Smooth muscle cell (in vitro differentiated cells): ENCODE measurements at regions not wholly inside any gene's neighbourhood (a gene's known extent, or its start where the extent isn't known, plus 50 kb on each side); places are given as distances from the start of the nearest gene placed in this dataset.

Experiments used
- DNase-seq: peaks from one replicate; lab custom pipeline; 2025; ENCODE audit not compliant: unreplicated experiment; lab: John Stamatoyannopoulos, UW
- H2AFZ ChIP-seq: fragments of 200-600 bp; sonication (generic); 2 replicates; pipeline ENCODE4 v1.6.0; 2016; ENCODE audit warnings: antibody characterized with exemption, low read depth, mild to moderate bottlenecking
- H3F3A ChIP-seq: fragments of 200-600 bp; sonication (generic); 2 replicates; pipeline ENCODE4 v1.6.0; 2017; ENCODE audit warnings: antibody characterized with exemption, low read depth
- H3K27ac ChIP-seq: fragments of 200-600 bp; sonication (generic); 2 replicates; pipeline ENCODE4 v1.5.1; 2016; ENCODE audit warnings: low read depth, mild to moderate bottlenecking
- H3K27me3 ChIP-seq: fragments of 200-600 bp; sonication (generic); 2 replicates; pipeline ENCODE4 v1.6.1; 2016; ENCODE audit warnings: low read depth, mild to moderate bottlenecking
- H3K36me3 ChIP-seq: fragments of 200-600 bp; sonication (generic); 2 replicates; pipeline ENCODE4 v1.5.1; 2016; ENCODE audit warnings: low read depth
- H3K4me1 ChIP-seq: fragments of 200-600 bp; sonication (generic); 2 replicates; pipeline ENCODE4 v1.5.1; 2016; ENCODE audit warnings: low read depth
- H3K4me2 ChIP-seq: fragments of 200-600 bp; sonication (generic); 2 replicates; pipeline ENCODE4 v1.6.0; 2016; ENCODE audit warnings: mild to moderate bottlenecking
- H3K4me3 ChIP-seq: fragments of 200-600 bp; sonication (generic); 2 replicates; pipeline ENCODE4 v1.5.1; 2016; ENCODE audit warnings: mild to moderate bottlenecking
- H3K79me2 ChIP-seq: fragments of 200-600 bp; sonication (generic); 2 replicates; pipeline ENCODE4 v1.6.0; 2016; ENCODE audit warnings: low read depth, mild to moderate bottlenecking
- H3K9ac ChIP-seq: fragments of 200-600 bp; sonication (generic); 2 replicates; pipeline ENCODE4 v1.6.0; 2016; ENCODE audit warnings: low read depth
- H3K9me3 ChIP-seq: fragments of 200-600 bp; sonication (generic); replicated peaks from 2 replicates; pipeline ENCODE4 v1.5.1; 2016; ENCODE audit warnings: low read depth
- H4K20me1 ChIP-seq: fragments of 200-600 bp; sonication (generic); 2 replicates; pipeline ENCODE4 v1.6.0; 2016; ENCODE audit warnings: low read depth
- WGBS: methylation state at CpG from one replicate; pipeline ENCODE4 v1.1.7; 2016; ENCODE audit warnings: low lambda C conversion rate; 5-methylcytosine and 5-hydroxymethylcytosine counted together
- TF ChIP-seq, protein P1 (sequence below): fragments of 200-600 bp; sonication (generic); IDR thresholded peaks from 2 replicates; pipeline ENCODE4 v1.5.1; 2017; ENCODE audit warnings: borderline replicate concordance, mild to moderate bottlenecking, antibody characterized with exemption; ENCODE audit not compliant: insufficient read depth, poor library complexity, severe bottlenecking

DNA sequence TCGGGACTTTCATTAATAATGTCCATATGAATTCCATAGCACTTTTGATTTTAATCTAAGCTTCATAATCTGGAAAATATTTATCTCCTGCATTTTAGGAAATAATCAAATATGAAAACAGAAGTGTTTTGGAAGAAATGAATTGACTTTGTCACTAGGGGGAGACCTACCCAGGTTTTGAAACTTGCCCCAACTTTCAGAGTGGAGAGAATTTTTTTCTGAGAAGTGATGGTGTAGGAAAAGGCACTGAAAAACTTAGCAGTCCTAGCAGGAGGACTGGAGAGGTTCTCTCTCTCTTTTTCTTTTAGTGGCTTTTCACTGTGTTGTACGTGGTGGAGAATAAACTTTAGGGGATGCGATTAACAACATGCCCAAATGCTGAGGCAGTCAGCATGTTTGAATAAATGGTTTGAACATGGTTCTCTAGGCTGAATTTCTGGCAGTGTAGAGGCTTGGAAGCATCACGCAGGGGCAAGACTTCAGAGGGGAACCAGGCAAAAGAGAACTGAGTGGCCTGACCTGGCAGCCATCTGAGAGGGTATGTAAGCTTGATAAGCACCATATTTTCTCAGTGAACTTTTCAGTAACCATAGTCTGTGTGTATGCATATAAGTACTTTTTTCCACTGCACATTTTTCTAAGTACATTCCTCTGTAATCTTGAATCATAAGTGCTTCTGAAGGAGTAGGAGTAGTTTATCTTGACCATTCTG lies 68.3 kb upstream of the NEK7 start:
- no peaks in the 10 kb centered on the region for H4K20me1 ChIP-seq
- H3F3A ChIP-seq = no peaks in the 10 kb centered on the region
- DNase-seq = no peak
- no peaks in the 10 kb centered on the region for H3K9me3 ChIP-seq
- H3K4me1 ChIP-seq = no peaks in the 10 kb centered on the region
- H3K4me3 ChIP-seq = no peak overlapping the region
- 36% methylated on average over 4 of the region's 4 CpGs for WGBS
- peak overlapping the region; percentile 54 for H3K4me2 ChIP-seq
- H3K27me3 ChIP-seq = no peaks in the 10 kb centered on the region
- TF ChIP-seq, protein P1, sequence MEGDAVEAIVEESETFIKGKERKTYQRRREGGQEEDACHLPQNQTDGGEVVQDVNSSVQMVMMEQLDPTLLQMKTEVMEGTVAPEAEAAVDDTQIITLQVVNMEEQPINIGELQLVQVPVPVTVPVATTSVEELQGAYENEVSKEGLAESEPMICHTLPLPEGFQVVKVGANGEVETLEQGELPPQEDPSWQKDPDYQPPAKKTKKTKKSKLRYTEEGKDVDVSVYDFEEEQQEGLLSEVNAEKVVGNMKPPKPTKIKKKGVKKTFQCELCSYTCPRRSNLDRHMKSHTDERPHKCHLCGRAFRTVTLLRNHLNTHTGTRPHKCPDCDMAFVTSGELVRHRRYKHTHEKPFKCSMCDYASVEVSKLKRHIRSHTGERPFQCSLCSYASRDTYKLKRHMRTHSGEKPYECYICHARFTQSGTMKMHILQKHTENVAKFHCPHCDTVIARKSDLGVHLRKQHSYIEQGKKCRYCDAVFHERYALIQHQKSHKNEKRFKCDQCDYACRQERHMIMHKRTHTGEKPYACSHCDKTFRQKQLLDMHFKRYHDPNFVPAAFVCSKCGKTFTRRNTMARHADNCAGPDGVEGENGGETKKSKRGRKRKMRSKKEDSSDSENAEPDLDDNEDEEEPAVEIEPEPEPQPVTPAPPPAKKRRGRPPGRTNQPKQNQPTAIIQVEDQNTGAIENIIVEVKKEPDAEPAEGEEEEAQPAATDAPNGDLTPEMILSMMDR = peak; percentile 59
- no peaks in the 10 kb centered on the region for H3K36me3 ChIP-seq
- H3K27ac ChIP-seq = peak overlapping the region; percentile 31
- no peaks in the 10 kb centered on the region for H3K79me2 ChIP-seq
- H2AFZ ChIP-seq = no peak overlapping the region
- H3K9ac ChIP-seq = no peak overlapping the region

DNA sequence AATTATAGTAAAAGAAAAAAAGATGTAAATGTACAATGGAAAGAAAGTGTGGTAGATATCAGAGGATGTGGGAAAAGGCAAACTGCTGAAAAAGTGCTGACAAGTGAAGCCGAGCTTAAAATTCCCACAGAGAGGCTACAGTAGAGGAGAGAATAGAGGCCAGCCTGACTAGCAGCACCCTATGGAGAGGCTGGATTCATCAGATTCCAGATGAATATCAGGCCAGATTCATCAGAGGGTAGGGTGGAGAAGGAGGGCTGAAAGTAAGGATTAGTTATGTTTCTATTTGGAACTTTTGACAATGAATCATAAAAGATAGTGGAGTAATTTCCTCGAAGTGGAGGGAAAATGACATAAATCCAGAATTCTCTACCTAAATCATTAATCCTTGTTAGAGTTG lies 60.4 kb upstream of the NEK7 start:
- H3K79me2 ChIP-seq = no peaks in the 10 kb centered on the region
- H3K27ac ChIP-seq = no peak overlapping the region
- H3K9ac ChIP-seq = no peak overlapping the region
- no peaks in the 10 kb centered on the region for H4K20me1 ChIP-seq
- no peak for DNase-seq
- H3F3A ChIP-seq = peaks cover 4% of the 10 kb centered on the region
- H3K36me3 ChIP-seq = no peaks in the 10 kb centered on the region
- H3K4me2 ChIP-seq = no peak overlapping the region
- H3K4me1 ChIP-seq = peaks cover 13% of the 10 kb centered on the region
- no peaks in the 10 kb centered on the region for H3K27me3 ChIP-seq
- peak overlapping the region; percentile 41 for H2AFZ ChIP-seq
- H3K4me3 ChIP-seq = no peak overlapping the region
- TF ChIP-seq, protein P1 = no peak
- no peaks in the 10 kb centered on the region for H3K9me3 ChIP-seq
- 43% methylated on average over 2 of the region's 2 CpGs for WGBS

DNA sequence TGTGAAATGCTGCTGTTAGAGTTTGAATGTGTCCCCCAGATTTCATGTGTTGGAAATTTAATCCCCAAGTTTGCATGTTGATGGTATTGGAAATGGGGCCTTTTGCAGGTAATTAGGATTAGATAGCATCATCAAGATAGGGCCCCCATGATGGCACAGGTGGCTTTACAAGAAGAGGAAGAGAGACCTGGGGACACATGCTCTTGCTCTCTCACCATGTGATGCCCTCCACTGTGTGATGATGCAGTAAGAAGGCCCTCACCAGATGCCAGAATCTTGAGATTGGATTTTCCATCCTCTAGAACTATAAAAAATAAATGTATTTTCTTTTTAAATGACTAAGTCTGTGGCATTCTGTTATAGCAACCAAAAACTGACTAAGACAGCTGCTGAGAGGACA lies 57.0 kb upstream of the NEK7 start:
- no peak for DNase-seq
- no peak overlapping the region for H3K4me2 ChIP-seq
- H2AFZ ChIP-seq = no peak overlapping the region
- peaks cover 18% of the 10 kb centered on the region for H3K4me1 ChIP-seq
- H3K27ac ChIP-seq = no peak overlapping the region
- no peak overlapping the region for H3K4me3 ChIP-seq
- H4K20me1 ChIP-seq = no peaks in the 10 kb centered on the region
- H3F3A ChIP-seq = peaks cover 4% of the 10 kb centered on the region
- no peaks in the 10 kb centered on the region for H3K9me3 ChIP-seq
- H3K36me3 ChIP-seq = no peaks in the 10 kb centered on the region
- H3K27me3 ChIP-seq = no peaks in the 10 kb centered on the region
- TF ChIP-seq, protein P1 = no peak
- H3K9ac ChIP-seq = no peak overlapping the region
- no peaks in the 10 kb centered on the region for H3K79me2 ChIP-seq
